Panc1 (cell line): ENCODE measurements at regions not wholly inside any gene's neighbourhood (a gene's known extent, or its start where the extent isn't known, plus 50 kb on each side); places are given as distances from the start of the nearest gene placed in this dataset.

Source experiments
- ATAC-seq: fragments of 200-7000 bp; cut with Tn5 transposase; 2 replicates; pipeline ENCODE4 v1.9.1; 2020; ENCODE audit warnings: mild to moderate bottlenecking, moderate library complexity
- BruUV-seq: library from RNA; stranded (reverse); fragments of 400-500 nt; replicated peaks from 2 replicates; lab custom pipeline; 2021; lab: Mats Ljungman, UMichigan
- CTCF ChIA-PET: fragments of 300-600 bp; sonication (Branson Sonifier 250); formaldehyde crosslinking; loops from one replicate; lab custom pipeline; 2022; ENCODE audit warnings: antibody characterized with exemption; lab: Charles Lee
- POLR2A ChIA-PET: fragments of 300-600 bp; sonication (Branson Sonifier 250); formaldehyde crosslinking; loops from one replicate; lab custom pipeline; 2022; ENCODE audit warnings: antibody characterized with exemption; lab: Charles Lee
- DNase-seq: peaks from one replicate; pipeline ENCODE4 v3.0.0-alpha.2; 2010; ENCODE audit warnings: low read depth, low spot score
- H3K27ac ChIP-seq: 2 replicates; pipeline ENCODE4 v1.5.1; 2011; ENCODE audit warnings: mild to moderate bottlenecking, low read length, inconsistent platforms
- H3K27me3 ChIP-seq: fragments of 200-500 bp; sonication (Bioruptor generic); 2 replicates; pipeline ENCODE4 v1.6.0; 2014; ENCODE audit warnings: low read length, inconsistent platforms; ENCODE audit not compliant: control insufficient read depth, insufficient read depth
- H3K36me3 ChIP-seq: fragments of 200-500 bp; sonication (Bioruptor generic); 2 replicates; pipeline ENCODE4 v1.5.1; 2014; ENCODE audit warnings: inconsistent platforms, mild to moderate bottlenecking, low read length, moderate library complexity; ENCODE audit not compliant: control insufficient read depth, insufficient read depth
- H3K4me1 ChIP-seq: 2 replicates; pipeline ENCODE4 v1.5.1; 2011; ENCODE audit warnings: inconsistent platforms, mild to moderate bottlenecking, low read length, moderate library complexity; ENCODE audit not compliant: control insufficient read depth, insufficient read depth
- H3K4me3 ChIP-seq, 2 experiments: 2 replicates each; pipeline ENCODE4 v1.5.1; 2011 to 2012; ENCODE audit warnings: low read depth in 2 of 2, low read length in 2 of 2, mild to moderate bottlenecking in 2 of 2, inconsistent platforms in 1 of 2, moderate library complexity in 1 of 2
- H3K9me3 ChIP-seq: fragments of 200-500 bp; sonication (Bioruptor generic); 2 replicates; pipeline ENCODE4 v1.5.1; 2014; ENCODE audit warnings: low read depth, mild to moderate bottlenecking, inconsistent platforms, low read length, moderate library complexity; ENCODE audit not compliant: control insufficient read depth, insufficient read depth
- CTCF ChIP-seq: fragments of 450-650 bp; IDR thresholded peaks from 2 replicates; pipeline ENCODE4 v1.5.1; 2017; ENCODE audit warnings: mild to moderate bottlenecking
- POLR2AphosphoS5 ChIP-seq: IDR thresholded peaks from 2 replicates; pipeline ENCODE4 v1.6.1; 2012; ENCODE audit warnings: mild to moderate bottlenecking, low read depth, low read length, moderate library complexity
- SIN3A ChIP-seq: IDR thresholded peaks from 2 replicates; pipeline ENCODE4 v1.6.1; 2012; ENCODE audit warnings: low read depth, mild to moderate bottlenecking, low read length, moderate library complexity, borderline replicate concordance; ENCODE audit not compliant: insufficient read depth
- TCF7L2 ChIP-seq: IDR thresholded peaks from 2 replicates; pipeline ENCODE4 v1.6.1; 2011; ENCODE audit warnings: mild to moderate bottlenecking, low read depth, low read length, inconsistent platforms
- in situ Hi-C: cut with HindIII; loops from 2 replicates; pipeline ENCODE4 v1.10.0; 2016; ENCODE audit warnings: low sequenced_read_pairs, low pct_unique_long_range_greater_than_20kb
- intact Hi-C: fragments of 100-400 bp; cut with micrococcal nuclease; formaldehyde crosslinking; loops from one replicate; pipeline ENCODE4 v1.10.0; 2022; ENCODE audit not compliant: unreplicated experiment
- TF ChIP-seq, protein P1 (sequence below), 2 experiments: IDR thresholded peaks; 2 replicates each; pipeline ENCODE4 v1.6.1; 2011 to 2012; ENCODE audit warnings: low read depth in 2 of 2, control low read depth in 1 of 2, low read length in 1 of 2, mild to moderate bottlenecking in 1 of 2, moderate library complexity in 1 of 2; ENCODE audit not compliant: insufficient read depth in 1 of 2

DNA sequence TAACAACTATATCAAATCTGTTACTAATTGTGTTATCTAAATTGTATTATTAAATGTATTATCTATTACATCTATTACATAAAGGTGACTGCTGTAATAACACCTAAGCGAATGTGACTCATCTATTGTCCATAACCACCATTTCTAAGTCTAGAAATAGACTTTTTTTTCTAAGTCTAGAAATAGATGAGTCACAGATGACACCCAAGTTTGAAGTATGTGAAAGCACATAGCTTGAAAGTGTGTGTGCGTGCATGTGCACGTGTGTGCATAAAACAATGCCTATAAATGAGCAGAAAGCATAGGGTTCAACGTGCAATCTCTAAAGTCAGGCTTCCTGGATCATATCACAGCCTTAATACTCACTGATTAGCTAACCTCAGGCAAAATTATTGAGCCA is 451.3 kb upstream of the USP15 start:
- ChIA-PET POLR2A (no interaction called here), CTCF (no interaction called here)
- intact Hi-C loops (no loop called here), in situ Hi-C loops (no loop called here)
- no TSS peak for BruUV-seq
- Histone ChIP-seq H3K36me3 (no peaks in the 10 kb centered on the region), H3K27ac (no peak overlapping the region), H3K4me3 (no peak overlapping the region), H3K4me1 (no peaks in the 10 kb centered on the region), H3K27me3 (no peaks in the 10 kb centered on the region), H3K9me3 (no peaks in the 10 kb centered on the region; the same call in 1 of the 2 replicates)
- DNase-seq = no peak
- ATAC-seq = no peak
- TF ChIP-seq, protein P1, sequence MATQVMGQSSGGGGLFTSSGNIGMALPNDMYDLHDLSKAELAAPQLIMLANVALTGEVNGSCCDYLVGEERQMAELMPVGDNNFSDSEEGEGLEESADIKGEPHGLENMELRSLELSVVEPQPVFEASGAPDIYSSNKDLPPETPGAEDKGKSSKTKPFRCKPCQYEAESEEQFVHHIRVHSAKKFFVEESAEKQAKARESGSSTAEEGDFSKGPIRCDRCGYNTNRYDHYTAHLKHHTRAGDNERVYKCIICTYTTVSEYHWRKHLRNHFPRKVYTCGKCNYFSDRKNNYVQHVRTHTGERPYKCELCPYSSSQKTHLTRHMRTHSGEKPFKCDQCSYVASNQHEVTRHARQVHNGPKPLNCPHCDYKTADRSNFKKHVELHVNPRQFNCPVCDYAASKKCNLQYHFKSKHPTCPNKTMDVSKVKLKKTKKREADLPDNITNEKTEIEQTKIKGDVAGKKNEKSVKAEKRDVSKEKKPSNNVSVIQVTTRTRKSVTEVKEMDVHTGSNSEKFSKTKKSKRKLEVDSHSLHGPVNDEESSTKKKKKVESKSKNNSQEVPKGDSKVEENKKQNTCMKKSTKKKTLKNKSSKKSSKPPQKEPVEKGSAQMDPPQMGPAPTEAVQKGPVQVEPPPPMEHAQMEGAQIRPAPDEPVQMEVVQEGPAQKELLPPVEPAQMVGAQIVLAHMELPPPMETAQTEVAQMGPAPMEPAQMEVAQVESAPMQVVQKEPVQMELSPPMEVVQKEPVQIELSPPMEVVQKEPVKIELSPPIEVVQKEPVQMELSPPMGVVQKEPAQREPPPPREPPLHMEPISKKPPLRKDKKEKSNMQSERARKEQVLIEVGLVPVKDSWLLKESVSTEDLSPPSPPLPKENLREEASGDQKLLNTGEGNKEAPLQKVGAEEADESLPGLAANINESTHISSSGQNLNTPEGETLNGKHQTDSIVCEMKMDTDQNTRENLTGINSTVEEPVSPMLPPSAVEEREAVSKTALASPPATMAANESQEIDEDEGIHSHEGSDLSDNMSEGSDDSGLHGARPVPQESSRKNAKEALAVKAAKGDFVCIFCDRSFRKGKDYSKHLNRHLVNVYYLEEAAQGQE (IDR thresholded peaks at IDR 0.05; ENCODE audit: insufficient read depth in 1 of 2, low read depth in 2 of 2, low read length in 1 of 2) = no peak
- no peak for TF ChIP-seq SIN3A
- TF ChIP-seq CTCF = no peak
- no peak for TF ChIP-seq POLR2AphosphoS5
- no peak for TF ChIP-seq TCF7L2

DNA sequence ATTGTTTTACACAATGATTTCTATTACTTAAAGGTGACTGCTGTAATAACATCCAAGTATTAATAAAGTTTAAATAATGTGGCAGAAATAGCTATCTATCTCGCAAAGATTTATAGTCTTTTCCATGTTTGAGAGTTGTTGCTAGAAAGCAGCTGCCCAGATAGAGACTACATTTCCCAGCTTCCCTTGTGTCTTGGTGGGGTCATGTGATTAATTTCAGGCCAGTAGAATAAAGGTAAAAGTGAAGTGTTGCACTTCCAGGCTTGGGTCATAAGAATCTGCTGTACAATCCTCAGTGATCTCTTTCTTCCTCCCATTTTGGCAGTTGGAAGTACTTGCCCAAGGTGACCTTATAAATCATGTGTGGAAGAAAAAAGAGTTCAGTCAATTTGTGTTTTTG is 449.7 kb upstream of the USP15 start:
- H3K27me3 ChIP-seq = no peaks in the 10 kb centered on the region
- no peak overlapping the region for H3K27ac ChIP-seq
- CTCF ChIA-PET = no interaction called here
- H3K36me3 ChIP-seq = no peaks in the 10 kb centered on the region
- DNase-seq (no peak), ATAC-seq (no peak)
- in situ Hi-C loops (no loop called here), intact Hi-C loops (no loop called here)
- BruUV-seq = no TSS peak
- TF ChIP-seq CTCF = no peak
- TF ChIP-seq POLR2AphosphoS5 = no peak
- no peak for TF ChIP-seq SIN3A
- TF ChIP-seq, protein P1 (IDR thresholded peaks at IDR 0.05; ENCODE audit: insufficient read depth in 1 of 2, low read depth in 2 of 2, low read length in 1 of 2) = no peak
- H3K9me3 ChIP-seq = no peaks in the 10 kb centered on the region
- no peak overlapping the region for H3K4me3 ChIP-seq
- POLR2A ChIA-PET = no interaction called here
- H3K4me1 ChIP-seq = no peaks in the 10 kb centered on the region
